HT1080 (cell line): ENCODE measurements at regions not wholly inside any gene's neighbourhood (a gene's known extent, or its start where the extent isn't known, plus 50 kb on each side); places are given as distances from the start of the nearest gene placed in this dataset.
"Not testable (repeated sequence)": the region's sequence is repeated elsewhere in the genome, so short reads cannot be mapped to it uniquely, and the experiment has no call there.

Experiments used
- DNase-seq: peaks from one replicate; pipeline ENCODE4 v3.0.0-alpha.2; 2015; ENCODE audit warnings: low read depth

DNA sequence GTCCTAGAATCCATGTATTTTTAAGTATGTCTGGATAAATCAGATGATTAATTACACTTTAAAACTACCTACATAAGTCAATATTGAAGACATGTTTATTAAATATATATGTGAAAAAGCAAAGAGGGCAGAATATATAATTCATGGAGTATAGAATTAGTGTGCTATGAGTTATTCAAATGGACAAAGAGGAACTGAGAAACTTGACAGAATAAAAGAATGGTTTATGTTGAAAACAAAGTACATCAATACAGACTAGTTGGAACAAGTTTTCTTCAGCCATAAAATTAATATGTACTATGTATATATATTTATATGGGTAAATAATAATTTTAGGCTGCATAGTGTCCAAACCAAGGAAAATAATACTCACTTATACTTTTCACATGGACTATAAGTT, 173.5 kb downstream of the NPFFR2 start:
- no peak for DNase-seq

DNA sequence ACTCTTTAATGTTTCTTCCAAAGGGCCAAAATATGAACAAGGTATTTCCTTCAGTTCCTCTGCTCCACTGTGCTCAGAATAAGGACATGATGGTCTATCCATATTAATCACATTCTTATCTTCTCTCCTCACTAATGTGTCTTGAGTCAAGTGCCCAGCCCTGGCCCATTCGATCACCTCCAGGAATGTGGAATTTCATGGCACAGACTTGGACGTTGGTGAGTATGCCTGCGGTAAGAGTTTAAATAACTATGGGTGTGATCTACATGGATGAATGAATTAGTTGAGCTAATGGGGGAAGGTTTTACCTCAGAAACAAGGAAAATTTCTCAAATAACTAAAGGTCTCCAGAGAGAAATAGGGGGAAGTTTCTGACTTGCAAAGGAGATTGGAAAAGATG, 174.0 kb downstream of the NPFFR2 start:
- peak; percentile 27 for DNase-seq

DNA sequence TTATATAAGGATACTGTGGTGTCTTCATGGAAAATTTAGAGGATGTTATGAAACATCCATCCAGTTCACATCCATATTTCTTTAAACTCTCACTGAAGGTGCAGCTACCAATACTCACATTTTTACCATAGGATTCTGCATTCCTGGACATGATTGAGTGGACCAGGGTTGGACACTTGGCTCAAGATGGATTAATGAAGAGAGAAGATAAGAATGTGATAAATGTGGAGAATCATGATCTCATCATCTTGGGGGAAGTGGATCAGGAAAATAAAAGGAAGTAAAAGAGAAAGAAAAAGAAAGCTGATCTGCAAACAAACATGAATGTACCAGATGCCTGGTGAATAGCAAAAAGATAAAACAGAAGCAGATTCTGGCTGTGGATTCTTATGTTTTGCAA, 175.4 kb downstream of the NPFFR2 start:
- no peak for DNase-seq

DNA sequence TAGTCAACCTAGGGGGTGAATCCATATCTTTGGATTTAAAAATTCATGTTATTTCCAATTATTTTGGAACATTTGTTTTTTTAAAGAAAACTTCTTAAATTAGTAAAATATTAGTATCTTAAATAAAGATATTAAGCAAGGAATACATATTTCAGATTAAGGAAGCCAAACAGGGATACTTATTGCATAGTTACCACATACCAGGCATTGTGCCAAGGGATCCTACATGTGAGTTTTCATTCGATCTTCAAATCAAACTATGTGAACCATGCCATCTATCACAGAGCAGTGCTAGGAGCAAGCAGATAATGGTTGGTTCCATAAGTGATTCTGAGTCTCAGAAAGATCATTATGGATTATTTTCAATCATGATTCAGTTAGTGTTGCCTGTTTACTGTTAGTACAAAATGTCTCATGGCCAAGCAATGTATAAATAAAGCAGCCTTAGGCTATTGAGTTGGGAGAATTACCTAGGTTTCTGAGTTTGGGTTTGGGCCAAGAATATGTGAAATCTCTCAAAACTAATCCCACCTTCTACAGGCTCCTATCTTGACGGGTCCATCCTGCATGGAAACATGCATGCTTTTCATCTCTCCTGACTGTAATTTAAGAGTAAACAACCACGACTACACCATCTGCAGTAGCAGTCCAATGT, 176.7 kb downstream of the NPFFR2 start:
- DNase-seq = no peak

DNA sequence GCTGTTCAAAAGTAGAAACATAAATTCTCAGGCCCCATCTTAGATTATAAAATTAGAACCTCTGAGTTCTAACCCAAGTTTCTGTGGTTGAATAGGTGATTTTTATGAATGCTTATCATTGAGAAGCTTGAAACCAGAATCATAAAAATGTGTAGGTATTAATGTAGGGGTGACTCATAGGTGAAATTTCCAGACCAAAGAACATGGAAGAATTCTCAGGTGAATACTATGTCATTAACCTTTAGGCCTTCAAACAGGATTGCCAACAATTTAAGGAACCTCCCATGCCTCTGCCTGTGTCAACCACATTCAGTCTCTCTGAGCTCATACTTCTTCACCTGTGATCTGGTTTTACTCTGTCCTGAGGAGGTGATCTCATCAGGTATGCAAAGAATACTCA, 177.8 kb downstream of the NPFFR2 start:
- no peak for DNase-seq

DNA sequence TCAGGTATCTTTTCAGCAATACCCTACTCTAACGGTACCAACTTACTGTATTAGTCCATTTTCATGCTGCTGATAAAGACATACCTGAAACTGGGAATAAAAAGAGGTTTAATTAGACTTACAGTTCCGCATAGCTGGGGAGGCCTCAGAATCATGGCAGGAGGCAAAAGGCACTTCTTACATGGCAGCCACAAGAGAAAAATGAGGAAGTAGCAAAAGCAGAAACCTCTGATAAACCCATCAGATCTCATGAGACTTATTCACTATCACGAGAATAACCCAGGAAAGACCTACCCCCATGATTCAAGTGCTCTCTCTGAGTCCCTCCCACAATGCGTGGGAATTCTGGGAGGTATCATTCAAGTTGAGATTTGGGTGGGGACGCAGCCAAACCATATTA, 182.0 kb downstream of the NPFFR2 start:
- not testable (repeated sequence) for DNase-seq

DNA sequence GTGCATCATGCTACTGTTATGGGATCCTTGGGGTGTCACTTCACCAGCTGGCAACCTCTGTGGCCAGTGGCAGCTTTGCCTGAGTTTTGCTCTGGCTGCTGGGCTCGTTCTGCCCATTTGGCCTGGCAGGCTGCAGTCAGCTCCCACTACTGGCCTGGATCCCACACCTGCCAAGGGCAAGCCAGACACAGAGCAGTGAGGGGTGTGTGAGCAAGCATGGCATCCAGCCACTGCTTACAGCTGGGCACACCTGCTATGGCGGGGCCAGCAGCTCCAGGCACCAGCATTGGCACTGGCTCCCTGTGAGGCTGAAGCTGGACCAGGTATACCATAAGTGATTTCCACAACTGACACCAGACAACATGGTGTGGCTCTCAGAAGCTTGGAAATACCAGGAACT, 183.4 kb downstream of the NPFFR2 start:
- DNase-seq = no peak

DNA sequence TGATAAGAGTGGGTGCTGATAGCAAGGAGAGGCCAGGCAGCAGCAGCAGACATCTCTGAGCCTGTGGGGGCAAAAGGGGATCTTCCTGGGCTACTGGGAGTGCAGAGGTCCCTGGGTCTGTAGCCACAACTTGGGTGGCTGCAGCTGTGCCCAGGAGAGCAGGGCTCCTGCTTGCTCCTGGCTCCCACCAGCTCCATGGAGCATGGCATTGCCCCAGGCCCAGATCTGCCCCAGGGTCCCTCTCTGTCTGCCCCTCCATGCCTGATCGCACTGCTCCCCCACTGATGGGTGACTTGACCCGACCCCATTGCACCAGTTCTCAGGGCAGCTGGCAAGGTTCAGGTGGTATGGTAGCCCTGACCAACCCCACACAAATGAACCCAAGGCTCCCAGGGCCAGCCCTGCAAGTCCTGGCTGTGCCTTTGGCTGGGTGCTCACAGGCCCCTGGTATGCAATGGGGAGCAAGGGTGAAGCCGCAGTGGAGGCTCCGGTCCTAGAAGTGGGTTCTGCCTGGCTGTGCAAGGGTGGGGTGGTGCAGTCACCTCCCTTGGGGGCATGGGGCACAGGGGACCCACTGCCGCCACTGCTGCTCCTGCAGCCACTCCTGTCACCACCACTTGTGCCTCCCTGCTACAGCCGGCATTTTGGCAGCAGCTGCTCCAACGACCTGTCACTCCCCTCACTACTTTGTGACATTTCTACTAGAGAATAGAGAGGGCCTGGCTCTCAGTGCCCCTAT, 184.9 kb downstream of the NPFFR2 start:
- DNase-seq = no peak

DNA sequence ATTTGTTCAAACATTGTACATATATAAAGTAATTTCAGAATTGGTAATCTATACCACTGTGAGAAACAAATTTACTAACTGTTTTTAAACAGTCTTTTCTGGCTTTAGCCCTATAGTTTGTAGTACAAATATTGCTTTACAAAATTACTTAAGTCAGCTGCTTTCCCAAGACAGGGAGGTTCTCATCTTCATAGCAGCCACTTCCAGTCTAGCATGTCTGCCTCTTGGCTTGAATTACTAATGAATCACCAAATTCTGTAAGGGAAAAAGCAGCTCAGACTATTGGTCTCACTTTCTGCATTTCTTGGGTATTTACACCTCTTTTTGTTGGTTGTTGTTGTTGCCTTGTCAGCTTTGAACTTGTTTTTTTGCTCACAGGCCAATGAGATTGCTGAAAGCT, 187.2 kb downstream of the NPFFR2 start:
- no peak for DNase-seq
